ENCODE measurements at regions not wholly inside any gene's neighbourhood (a gene's known extent, or its start where the extent isn't known, plus 50 kb on each side); places are given as distances from the start of the nearest gene placed in this dataset.

GRCh38 chr14:71471634-71472355, 460.4 kb upstream of the RGS6 start:
- no peak for DNase-seq

- no peak for DNase-seq
Measured at GRCh38 chr14:71472356-71473340, 459.6 kb upstream of the RGS6 start.

- no peak for DNase-seq
Measured at GRCh38 chr14:71473843-71474242, 458.4 kb upstream of the RGS6 start.

GRCh38 chr14:71474301-71475265, 457.6 kb upstream of the RGS6 start:
- no peak for DNase-seq

GRCh38 chr14:71475916-71476315, 456.3 kb upstream of the RGS6 start:
- DNase-seq, result no peak

- DNase-seq, result no peak
Measured at GRCh38 chr14:71478542-71478941, 453.7 kb upstream of the RGS6 start.

GRCh38 chr14:71481021-71481654, 451.1 kb upstream of the RGS6 start:
- DNase-seq, result no peak

GRCh38 chr14:71482671-71483070, 449.6 kb upstream of the RGS6 start:
- DNase-seq, result no peak

GRCh38 chr14:71483154-71483553, 449.1 kb upstream of the RGS6 start:
- no peak for DNase-seq

GRCh38 chr14:71485833-71486232, 446.4 kb upstream of the RGS6 start:
- no peak for DNase-seq

- peak; percentile 28 for DNase-seq
Measured at GRCh38 chr14:71486279-71486678, 445.9 kb upstream of the RGS6 start.

GRCh38 chr14:71487449-71487848, 444.8 kb upstream of the RGS6 start:
- DNase-seq, result no peak

- no peak for DNase-seq
Measured at GRCh38 chr14:71487941-71488340, 444.3 kb upstream of the RGS6 start.

GRCh38 chr14:71488703-71489191, 443.5 kb upstream of the RGS6 start:
- DNase-seq, result peak; percentile 48

GRCh38 chr14:71489742-71490141, 442.5 kb upstream of the RGS6 start:
- no peak for DNase-seq

- peak; percentile 69 for DNase-seq
Measured at GRCh38 chr14:71491931-71492330, 440.3 kb upstream of the RGS6 start.

- no peak for DNase-seq
Measured at GRCh38 chr14:71492346-71492745, 439.9 kb upstream of the RGS6 start.

- DNase-seq, result no peak
Measured at GRCh38 chr14:71497645-71498086, 434.6 kb upstream of the RGS6 start.

- DNase-seq, result peak; percentile 58
Measured at GRCh38 chr14:71498212-71498611, 434.0 kb upstream of the RGS6 start.

- no peak for DNase-seq
Measured at GRCh38 chr14:71499018-71499417, 433.2 kb upstream of the RGS6 start.

- no peak for DNase-seq
Measured at GRCh38 chr14:71507681-71508080, 424.5 kb upstream of the RGS6 start.

- DNase-seq, result no peak
Measured at GRCh38 chr14:71508901-71509300, 423.3 kb upstream of the RGS6 start.
